Urinary bladder (tissue), 3 donors: ENCODE measurements at regions not wholly inside any gene's neighbourhood (a gene's known extent, or its start where the extent isn't known, plus 50 kb on each side); places are given as distances from the start of the nearest gene placed in this dataset.

Experiments used
- DNase-seq: peaks from one replicate; pipeline ENCODE4 v3.0.0-alpha.2; 2015; ENCODE audit errors: extremely low spot score
- H3K27ac ChIP-seq: one replicate; pipeline ENCODE4 v1.5.1; 2013; ENCODE audit warnings: low read depth, mild to moderate bottlenecking, moderate library complexity
- H3K36me3 ChIP-seq: one replicate; pipeline ENCODE4 v1.6.1; 2013; ENCODE audit warnings: mild to moderate bottlenecking, moderate library complexity; ENCODE audit not compliant: insufficient read depth
- H3K4me1 ChIP-seq: one replicate; pipeline ENCODE4 v1.6.1; 2013; ENCODE audit warnings: mild to moderate bottlenecking, moderate library complexity; ENCODE audit not compliant: insufficient read depth
- H3K4me3 ChIP-seq: one replicate; pipeline ENCODE4 v1.5.1; 2013; ENCODE audit warnings: low read depth, low read length
- WGBS: extraction: QIAGEN DNeasy Blood & Tissue Kit; methylation state at CpG from one replicate; pipeline ENCODE4 v1.1.7; 2013; 5-methylcytosine and 5-hydroxymethylcytosine counted together
- donor health status: healthy with polysubstance abuse.
- donor health status: healthy.

DNA sequence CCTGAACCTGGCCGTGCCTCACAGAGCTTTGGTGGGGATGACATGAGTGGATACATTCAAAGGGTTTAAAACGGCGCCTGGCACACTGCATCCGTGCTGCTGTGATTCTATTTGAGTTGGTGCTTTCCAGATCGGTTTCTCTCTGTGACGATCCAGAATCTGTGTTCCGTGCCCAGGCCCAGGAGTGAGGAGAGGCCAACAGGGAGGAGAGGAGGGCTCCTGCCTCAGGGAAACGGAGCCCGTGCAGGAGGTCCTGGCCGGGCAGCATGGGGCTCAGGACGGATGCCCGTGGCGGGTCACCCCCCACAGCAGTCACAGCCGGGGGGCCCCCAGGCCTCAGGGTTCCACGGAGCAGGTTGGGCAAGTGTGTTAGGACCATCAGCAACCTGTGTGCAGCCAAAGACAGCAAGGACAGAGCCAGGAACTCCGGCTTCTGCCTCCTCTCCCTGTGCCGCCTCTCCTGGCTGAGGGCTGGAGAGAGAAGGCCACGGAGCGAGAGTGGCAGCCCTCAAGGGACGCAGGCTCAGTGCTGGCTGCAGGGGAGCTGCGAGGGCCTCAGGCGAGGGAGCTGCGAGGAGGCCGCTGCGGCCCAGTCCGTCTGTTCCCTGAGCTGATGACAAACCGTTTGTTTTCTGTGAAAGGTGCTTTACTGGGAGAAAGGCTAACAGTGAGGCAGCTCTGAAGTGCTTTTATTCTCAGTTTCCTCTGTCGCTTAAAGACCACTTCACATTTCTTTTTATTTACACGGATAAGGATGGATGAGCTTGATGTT, 99.3 kb downstream of the METRNL start:
- Histone ChIP-seq H3K4me3 (no peak overlapping the region), H3K27ac (no peak overlapping the region), H3K4me1 (no peaks in the 10 kb centered on the region), H3K36me3 (no peaks in the 10 kb centered on the region)
- no peak for DNase-seq
- 88% methylated on average over 29 of the region's 29 CpGs for WGBS

DNA sequence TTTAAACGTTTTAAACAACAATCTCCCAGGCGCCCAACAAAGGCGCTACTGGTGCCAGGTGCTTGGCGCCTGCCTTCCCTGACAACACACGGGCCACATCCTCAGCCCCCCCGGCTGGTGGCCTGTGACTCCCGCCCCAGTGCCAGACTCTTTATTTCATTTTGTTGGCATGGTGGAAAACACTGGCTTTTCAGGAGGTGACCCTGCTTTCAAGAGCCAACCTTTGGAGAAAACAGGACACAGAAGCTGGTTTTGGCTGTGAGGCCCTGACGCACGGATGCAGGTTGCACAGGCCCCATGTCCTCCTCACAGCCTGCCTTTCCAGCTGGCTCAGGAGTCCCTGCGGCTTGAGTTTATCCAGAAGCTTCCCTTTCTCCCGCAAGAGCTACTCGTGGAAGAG, 100.0 kb downstream of the METRNL start:
- no peaks in the 10 kb centered on the region for H3K4me1 ChIP-seq
- no peaks in the 10 kb centered on the region for H3K36me3 ChIP-seq
- DNase-seq = no peak
- no peak overlapping the region for H3K27ac ChIP-seq
- H3K4me3 ChIP-seq = no peak overlapping the region
- 79% methylated on average over 12 of the region's 12 CpGs for WGBS

DNA sequence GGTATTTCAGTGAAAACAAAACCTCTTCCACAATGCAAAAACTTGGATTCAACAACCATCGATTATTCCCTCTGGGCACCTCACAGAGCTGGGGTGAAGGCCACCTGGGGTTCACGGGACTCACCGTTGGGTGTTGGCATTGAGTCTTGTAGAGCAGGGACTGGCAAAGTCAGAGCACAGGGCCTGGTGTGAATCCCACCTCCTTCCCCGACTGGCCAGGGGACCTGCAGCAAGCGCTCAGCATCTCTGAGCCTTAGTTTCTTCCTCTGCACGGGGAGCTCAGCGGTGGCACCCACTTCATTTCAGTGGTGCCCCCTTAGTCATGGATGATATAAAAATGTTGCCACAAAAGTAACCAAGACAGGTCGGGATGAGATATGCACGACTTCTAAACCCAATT, 100.4 kb downstream of the METRNL start:
- WGBS = 92% methylated on average over 9 of the region's 9 CpGs
- H3K4me1 ChIP-seq = no peaks in the 10 kb centered on the region
- no peak for DNase-seq

DNA sequence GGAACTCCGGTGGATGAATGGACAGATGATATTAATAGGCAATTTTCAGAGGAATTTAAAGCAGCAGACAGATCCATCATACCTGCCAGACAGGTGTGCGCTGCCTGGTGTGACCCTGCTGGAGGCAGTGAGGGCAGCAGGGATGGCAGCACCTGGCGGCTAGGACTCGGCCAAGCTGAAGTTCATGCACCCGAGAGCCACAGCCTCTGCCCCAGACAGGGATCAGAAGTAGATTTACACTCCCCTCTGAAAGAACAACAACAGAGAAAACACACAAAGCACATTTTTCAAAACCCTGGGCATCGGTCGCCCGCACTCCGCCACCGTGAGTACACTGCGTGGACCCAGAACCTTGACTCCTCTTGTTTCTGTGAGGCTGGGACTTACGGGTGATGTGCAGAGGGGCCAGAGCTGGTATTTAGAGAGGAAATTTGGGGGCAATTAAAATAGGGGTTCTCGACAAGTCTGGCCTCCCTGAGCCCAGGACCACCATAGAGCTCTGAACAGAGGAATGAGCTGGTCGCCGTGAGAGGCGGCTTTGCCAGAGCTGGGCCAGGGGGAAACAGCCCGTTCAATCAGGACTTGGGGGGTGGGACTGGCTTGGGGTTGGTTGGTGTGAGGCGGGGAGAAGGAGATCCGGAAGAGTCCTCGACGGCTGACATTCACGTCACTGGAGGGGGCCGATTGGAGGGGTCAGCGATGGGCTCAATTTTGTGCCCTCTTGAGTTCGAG, 101.0 kb downstream of the METRNL start:
- H3K36me3 ChIP-seq = no peaks in the 10 kb centered on the region
- no peak overlapping the region for H3K4me3 ChIP-seq
- WGBS = 96% methylated on average over 25 of the region's 25 CpGs
- H3K27ac ChIP-seq = no peak overlapping the region
- no peak for DNase-seq
- H3K4me1 ChIP-seq = no peaks in the 10 kb centered on the region

More for the DNA sequence above, 100.4 kb downstream of the METRNL start:
- Histone ChIP-seq H3K27ac (no peak overlapping the region), H3K4me3 (no peak overlapping the region), H3K36me3 (no peaks in the 10 kb centered on the region)

DNA sequence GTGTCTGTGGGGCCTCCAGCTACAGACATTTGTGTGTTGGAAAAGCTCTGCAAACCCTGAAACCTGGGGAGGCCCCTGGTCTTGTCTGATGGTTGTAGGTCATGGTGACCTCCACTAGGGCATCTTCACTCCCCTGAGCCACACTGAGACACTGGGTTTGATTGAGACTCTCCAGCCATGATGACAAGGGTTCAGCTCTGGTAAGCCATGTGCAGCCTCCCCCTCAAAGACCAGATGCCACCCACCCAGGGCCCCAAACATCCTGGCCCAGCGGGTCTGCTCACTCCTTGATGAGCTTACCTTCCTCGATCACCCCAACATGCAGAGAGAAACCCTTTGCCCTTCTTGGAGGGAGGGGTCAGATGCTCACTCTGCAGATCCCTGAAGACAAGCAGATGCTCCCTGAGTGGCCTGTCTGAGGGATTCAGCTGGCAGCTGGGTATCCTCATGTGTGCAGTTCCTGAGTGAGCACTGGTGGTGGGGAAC, 101.6 kb downstream of the METRNL start:
- no peak for DNase-seq
- H3K36me3 ChIP-seq = no peaks in the 10 kb centered on the region
- H3K4me1 ChIP-seq = no peaks in the 10 kb centered on the region
- no peak overlapping the region for H3K27ac ChIP-seq
- 87% methylated on average over 2 of the region's 2 CpGs for WGBS
- H3K4me3 ChIP-seq = no peak overlapping the region

DNA sequence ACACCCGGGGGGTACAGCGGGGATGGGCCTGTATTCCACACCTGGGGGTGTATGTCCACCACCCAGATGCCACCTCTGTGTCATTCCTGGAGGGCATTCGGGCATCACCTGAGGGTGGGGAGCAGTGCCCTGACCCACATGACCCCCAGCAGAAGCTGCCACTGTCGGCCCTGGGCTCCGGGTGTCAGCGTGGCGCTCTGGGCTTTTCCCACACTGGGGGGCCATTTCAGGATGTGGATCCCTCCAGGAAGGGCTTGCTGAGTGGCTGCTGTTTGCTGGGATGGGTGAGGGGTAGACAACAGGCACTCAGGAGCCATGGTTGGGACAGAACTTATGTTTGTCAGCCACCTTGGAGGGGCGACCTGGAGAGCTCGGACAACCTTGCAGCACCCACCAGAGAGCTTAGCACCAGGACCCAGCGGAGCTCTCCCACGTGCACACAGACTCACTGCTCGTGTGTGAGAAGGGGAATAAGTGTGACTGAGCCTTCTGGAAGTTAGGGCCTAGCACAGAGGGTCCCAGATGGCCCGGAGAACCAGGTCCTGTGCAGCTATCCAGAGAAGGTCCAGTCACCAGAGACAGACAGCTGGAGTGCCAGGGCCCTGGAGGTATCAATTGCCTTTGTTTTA, 102.7 kb downstream of the METRNL start:
- WGBS = 91% methylated on average over 13 of the region's 13 CpGs
- Histone ChIP-seq H3K4me1 (no peaks in the 10 kb centered on the region), H3K36me3 (no peaks in the 10 kb centered on the region), H3K4me3 (no peak overlapping the region), H3K27ac (no peak overlapping the region)
- no peak for DNase-seq

DNA sequence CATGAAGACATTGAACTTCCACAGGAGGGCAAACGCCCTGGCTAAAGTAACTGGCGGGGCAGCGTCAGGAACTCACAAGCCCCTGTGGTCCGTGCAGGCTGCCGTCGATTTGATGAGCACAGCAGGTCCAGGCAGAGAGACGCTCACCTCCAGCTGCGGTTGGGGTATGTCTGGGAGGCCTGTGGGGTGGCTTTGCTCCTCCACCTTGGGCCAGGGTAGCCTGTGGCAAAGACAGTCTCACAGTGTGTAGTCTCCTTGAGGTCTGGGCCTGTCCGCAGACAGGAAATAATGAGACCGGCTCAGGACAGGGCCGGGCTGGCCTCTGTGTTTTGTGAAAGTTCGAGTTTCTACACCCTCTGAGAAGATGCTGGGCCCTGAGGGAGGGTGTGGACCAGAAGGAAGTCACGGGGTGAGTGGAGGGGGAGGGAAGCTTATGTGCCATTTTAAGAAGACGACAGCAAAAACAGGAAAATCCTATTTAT, 103.3 kb downstream of the METRNL start:
- WGBS = 81% methylated on average over 14 of the region's 14 CpGs
- no peak for DNase-seq
- H3K4me1 ChIP-seq = no peaks in the 10 kb centered on the region
- H3K27ac ChIP-seq = no peak overlapping the region
- H3K4me3 ChIP-seq = no peak overlapping the region
- H3K36me3 ChIP-seq = no peaks in the 10 kb centered on the region

DNA sequence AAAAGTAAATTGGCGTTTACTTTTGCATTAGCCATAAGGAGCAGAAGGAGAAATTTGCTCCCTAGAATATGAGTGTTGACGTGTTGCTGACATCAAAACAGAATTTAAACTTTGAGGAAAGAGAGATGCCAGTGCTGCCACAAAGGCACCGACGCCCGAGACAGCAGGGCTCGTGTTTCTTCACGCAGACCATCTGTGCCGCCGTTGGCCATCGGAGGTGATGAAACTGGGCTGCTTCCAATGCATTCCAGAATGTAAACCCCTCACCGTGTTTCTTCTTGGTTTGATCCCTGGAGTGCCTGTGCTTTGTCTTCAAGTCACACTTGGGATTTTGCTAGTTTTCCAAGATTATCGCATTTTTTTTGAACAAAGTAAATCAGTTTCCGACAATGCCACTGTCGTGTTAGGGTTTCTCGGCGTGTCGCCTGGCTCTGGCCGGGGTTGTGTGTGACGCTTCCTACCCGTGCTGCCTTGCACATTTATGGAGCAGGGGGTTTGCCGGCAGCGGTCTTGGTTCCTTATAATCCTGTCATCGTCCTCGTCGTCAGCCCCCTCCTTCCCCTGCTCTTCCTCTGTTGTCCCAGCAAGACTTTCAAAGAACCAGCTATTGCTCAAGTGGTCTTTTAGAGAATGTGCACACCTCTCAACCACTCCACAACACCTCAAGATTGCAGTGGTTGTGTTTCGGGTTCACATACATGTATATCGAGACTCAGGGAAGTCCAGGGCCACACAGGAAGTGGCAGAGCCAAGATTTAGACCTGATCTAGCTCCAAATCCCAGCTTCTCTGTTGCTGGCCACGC, 103.9 kb downstream of the METRNL start:
- Histone ChIP-seq H3K36me3 (no peaks in the 10 kb centered on the region), H3K4me3 (no peak overlapping the region), H3K27ac (no peak overlapping the region), H3K4me1 (no peaks in the 10 kb centered on the region)
- no peak for DNase-seq
- 64% methylated on average over 28 of the region's 28 CpGs for WGBS

DNA sequence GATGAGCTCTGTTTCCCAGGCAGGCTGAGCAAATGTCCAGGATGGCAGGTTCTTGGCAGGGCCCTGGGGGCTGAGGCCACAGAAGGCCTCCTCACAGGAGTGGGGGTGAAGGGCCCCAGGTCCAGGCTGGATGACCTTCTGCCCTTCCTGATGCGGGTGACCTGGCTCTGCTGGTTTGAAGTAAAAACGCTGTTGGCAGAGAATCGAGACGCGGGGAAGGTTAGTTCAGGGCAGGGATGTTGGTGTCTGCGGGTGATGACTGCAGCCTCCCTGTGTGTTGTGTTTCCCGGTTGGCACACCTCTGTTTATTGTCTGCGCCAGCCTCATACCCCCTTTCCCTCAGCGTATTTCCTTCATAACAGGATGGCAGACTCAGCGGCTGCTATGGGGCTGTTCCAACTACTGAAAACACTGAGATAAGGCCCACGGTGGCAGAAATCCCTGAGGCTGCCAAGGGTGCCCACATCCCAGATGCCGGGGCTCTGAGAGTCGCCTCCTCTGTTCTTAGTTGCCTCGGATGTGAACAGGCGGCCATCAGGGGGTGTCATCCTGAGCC, 104.6 kb downstream of the METRNL start:
- 76% methylated on average over 15 of the region's 15 CpGs for WGBS
- Histone ChIP-seq H3K4me1 (no peaks in the 10 kb centered on the region), H3K36me3 (no peaks in the 10 kb centered on the region), H3K4me3 (no peak overlapping the region), H3K27ac (no peak overlapping the region)
- no peak for DNase-seq

DNA sequence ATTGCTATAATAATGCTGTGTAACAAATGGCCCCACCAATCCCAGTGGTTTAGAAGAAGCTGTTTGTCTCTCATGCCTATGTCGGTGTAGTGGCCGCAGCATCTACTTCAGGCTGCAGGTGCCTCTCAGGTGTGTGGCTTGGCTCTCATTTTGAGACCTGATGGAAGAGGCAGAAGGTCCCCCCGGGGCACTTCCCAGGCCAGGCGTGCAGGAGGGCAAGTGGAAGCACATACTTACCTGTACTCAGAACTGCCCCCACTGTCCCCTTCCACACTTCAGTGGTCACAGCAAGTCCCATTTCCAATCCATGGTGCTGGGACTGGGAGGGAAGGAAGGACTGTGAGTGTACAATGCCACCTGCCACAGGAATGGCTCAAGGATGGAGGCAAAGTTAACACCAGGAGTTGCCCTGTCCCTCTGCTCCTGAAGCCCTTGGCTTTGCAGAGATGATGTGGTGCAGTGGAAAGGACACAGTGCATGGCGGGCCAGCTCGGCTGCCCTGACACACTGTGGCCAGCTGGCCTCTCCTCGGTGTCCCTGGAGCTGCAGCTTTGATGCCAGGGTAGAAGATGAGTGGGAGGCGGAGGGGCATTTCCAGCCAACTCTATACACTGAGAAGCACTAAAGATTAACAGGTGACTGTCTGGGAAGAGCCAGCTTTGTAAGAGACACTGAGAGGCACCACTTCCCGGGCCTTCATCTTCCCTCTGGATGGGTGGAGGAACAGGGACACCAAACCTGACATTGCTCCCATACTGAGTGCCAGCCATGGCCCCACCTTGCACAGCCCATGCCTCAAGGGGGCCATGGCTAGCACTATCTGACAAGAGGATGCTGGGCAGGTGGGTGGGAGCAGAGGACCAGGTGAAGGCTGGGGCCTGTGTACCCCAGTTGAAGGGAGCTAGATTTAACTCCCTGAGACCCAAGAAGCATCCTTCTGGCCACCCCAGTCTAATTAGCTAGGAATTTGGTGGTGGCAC, 105.9 kb downstream of the METRNL start:
- 95% methylated on average over 9 of the region's 9 CpGs for WGBS
- Histone ChIP-seq H3K27ac (no peak overlapping the region), H3K36me3 (no peaks in the 10 kb centered on the region), H3K4me1 (no peaks in the 10 kb centered on the region), H3K4me3 (no peak overlapping the region)
- no peak for DNase-seq

DNA sequence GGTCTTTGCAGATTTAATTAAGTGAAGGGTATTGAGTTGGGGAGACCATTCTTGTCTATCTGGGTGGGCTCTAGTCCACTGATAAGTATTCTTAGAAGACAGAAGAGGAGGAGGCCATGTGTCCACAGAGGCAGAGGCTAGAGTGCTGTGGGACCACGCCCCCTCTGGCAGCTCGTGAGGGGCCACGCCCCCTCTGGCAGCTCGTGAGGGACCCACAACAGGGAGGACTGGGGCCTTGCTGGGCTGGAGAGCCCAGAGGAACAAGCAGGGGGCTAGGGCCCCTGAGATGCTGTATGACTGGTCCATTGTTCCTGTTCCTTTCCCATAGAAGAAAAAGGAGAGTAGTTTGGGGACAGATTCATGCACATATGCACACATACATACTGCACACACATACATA, 106.8 kb downstream of the METRNL start:
- Histone ChIP-seq H3K4me3 (no peak overlapping the region), H3K36me3 (no peaks in the 10 kb centered on the region), H3K27ac (no peak overlapping the region), H3K4me1 (no peaks in the 10 kb centered on the region)
- DNase-seq = no peak
- 22% methylated on average over 4 of the region's 4 CpGs for WGBS

DNA sequence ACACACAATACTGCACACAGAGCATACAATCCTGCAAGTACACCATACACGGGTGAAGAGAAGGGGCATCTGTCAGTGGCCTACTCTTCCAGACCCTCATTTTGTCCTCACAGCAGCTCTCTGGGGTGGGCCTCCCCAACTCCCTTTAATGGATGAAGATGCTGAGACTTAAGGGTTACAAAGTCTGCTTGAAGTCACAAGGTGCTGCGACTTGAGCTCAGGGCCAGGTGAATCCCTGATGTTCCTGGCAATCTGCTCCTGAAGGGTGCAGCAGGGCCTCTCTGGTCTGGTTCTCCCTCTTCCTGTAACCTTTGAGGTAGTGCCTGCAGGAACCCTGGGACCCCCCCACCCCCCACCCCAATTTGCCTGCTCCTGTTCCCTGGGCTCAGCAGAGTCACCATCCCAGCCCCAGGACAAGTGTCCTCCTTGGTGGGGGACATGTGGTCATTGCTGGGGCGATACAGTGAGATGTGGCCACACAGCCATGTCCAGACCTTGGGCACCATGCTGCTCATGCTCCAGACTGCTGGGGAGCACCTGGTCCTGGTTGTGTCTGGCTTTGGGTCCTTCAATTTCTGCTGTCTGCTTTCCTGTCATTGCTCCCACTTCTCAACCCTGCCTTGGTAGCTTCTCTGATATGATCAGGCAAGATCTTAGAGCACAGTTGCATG, 107.5 kb downstream of the METRNL start:
- Histone ChIP-seq H3K36me3 (no peaks in the 10 kb centered on the region), H3K27ac (no peak overlapping the region), H3K4me1 (no peaks in the 10 kb centered on the region), H3K4me3 (no peak overlapping the region)
- no peak for DNase-seq
- 90% methylated on average over 3 of the region's 3 CpGs for WGBS
